ENCODE measurements at regions not wholly inside any gene's neighbourhood (a gene's known extent, or its start where the extent isn't known, plus 50 kb on each side); places are given as distances from the start of the nearest gene placed in this dataset.
A peak's percentile ranks its signal among the peaks of the same experiment; 100 is the strongest.

- H3K27ac ChIP-seq, result peak overlapping the region; percentile 85
- no peaks in the 10 kb centered on the region for H3K36me3 ChIP-seq (ENCODE audit: insufficient read depth)
- H3K9ac ChIP-seq, result peak overlapping the region; percentile 25; the same call in 1 of the 2 replicates
- no peak overlapping the region for H3K4me3 ChIP-seq (IDR thresholded peaks at IDR 0.05; ENCODE audit: insufficient read depth, low read depth, low read length)
- TF ChIP-seq, protein P1, sequence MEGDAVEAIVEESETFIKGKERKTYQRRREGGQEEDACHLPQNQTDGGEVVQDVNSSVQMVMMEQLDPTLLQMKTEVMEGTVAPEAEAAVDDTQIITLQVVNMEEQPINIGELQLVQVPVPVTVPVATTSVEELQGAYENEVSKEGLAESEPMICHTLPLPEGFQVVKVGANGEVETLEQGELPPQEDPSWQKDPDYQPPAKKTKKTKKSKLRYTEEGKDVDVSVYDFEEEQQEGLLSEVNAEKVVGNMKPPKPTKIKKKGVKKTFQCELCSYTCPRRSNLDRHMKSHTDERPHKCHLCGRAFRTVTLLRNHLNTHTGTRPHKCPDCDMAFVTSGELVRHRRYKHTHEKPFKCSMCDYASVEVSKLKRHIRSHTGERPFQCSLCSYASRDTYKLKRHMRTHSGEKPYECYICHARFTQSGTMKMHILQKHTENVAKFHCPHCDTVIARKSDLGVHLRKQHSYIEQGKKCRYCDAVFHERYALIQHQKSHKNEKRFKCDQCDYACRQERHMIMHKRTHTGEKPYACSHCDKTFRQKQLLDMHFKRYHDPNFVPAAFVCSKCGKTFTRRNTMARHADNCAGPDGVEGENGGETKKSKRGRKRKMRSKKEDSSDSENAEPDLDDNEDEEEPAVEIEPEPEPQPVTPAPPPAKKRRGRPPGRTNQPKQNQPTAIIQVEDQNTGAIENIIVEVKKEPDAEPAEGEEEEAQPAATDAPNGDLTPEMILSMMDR (conservative IDR thresholded peaks at IDR 0.05; ENCODE audit: low read depth, low read length), result no peak
- no peaks in the 10 kb centered on the region for H3K27me3 ChIP-seq (ENCODE audit: insufficient read depth, low read depth)
- H2AFZ ChIP-seq (ENCODE audit: low read depth), result 0 out of 2 replicates have a peak overlapping the region, but pooled peaks have one; percentile 10
- H3K4me1 ChIP-seq (ENCODE audit: low read depth, poor library complexity, severe bottlenecking), result peaks cover 25% of the 10 kb centered on the region
- H4K20me1 ChIP-seq (ENCODE audit: insufficient read depth), result no peaks in the 10 kb centered on the region
- H3K79me2 ChIP-seq (ENCODE audit: insufficient read depth, low read depth), result no peaks in the 10 kb centered on the region
- peak overlapping the region; percentile 15; the same call in 1 of the 2 replicates for H3K4me2 ChIP-seq
These were observed 593.0 kb downstream of the BNC2 start for GRCh38 chr9:16277471-16277960.

DNA sequence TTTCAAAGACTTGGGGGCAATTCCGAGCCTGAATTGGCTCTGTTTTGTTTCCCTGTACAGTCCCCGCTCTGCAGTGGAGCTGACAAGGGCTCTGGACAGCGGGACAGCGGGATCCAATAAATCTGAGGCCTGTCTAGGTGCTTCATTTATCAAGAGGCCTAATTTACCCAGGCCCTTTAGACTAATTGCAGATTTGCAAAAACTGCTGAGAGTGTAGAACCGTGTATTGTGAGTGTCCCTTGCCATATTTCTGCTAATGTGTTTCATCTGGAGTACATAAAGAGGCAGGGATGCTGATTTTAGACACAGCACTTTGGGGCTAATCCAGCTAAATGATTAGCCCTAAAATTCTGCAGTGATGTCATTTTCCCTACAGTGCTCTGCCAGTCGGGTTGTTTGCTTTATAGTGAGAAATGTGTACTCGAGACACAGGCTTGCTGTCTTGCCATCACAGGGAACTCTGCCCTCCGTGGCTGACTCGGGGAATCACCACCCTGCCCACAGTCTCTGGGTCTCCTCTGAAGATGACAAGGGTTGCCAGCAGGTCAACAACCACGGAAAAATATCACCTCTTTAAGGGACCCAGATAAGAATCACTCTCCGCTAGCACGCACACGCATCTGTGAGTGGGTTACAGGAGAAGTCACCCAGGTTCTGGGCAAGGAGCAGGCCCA is 592.0 kb downstream of the BNC2 start:
- peak overlapping the region; percentile 15; the same call in 1 of the 2 replicates for H3K4me2 ChIP-seq
- no peak overlapping the region for H3K4me3 ChIP-seq (IDR thresholded peaks at IDR 0.05; ENCODE audit: insufficient read depth, low read depth, low read length)
- H3K4me1 ChIP-seq (ENCODE audit: low read depth, poor library complexity, severe bottlenecking), result peaks cover 25% of the 10 kb centered on the region
- H3K27me3 ChIP-seq (ENCODE audit: insufficient read depth, low read depth), result no peaks in the 10 kb centered on the region
- H4K20me1 ChIP-seq (ENCODE audit: insufficient read depth), result no peaks in the 10 kb centered on the region
- no peak overlapping the region; the same call in 1 of the 2 replicates for H3K9ac ChIP-seq
- TF ChIP-seq, protein P1 (conservative IDR thresholded peaks at IDR 0.05; ENCODE audit: low read depth, low read length), result no peak
- H2AFZ ChIP-seq (ENCODE audit: low read depth), result peak overlapping the region; percentile 2; the same call in 1 of the 2 replicates
- H3K27ac ChIP-seq, result peak overlapping the region; percentile 85
- no peaks in the 10 kb centered on the region for H3K79me2 ChIP-seq (ENCODE audit: insufficient read depth, low read depth)
- no peaks in the 10 kb centered on the region for H3K36me3 ChIP-seq (ENCODE audit: insufficient read depth)

DNA sequence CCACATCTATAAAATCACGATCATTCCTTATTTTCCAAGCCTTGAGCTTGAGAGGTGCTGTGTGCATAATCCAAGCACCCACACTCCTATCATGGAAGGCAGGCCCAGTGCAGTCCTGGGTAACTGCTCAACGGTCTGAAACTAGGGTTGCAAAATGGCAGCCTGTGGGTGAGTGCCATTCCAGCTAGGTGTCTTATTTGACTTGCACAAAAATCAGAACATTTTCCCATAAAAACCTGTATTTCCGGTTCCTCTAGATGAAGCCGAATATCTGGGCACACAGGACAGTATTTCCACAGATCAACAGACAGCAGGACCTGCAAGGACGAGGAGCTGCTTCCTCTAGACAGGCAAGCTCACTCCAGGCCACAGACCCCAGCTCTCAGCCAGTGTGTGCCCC is 588.8 kb downstream of the BNC2 start:
- Histone ChIP-seq H3K4me1 (ENCODE audit: low read depth, poor library complexity, severe bottlenecking) (peaks cover 19% of the 10 kb centered on the region), H3K27me3 (ENCODE audit: insufficient read depth, low read depth) (no peaks in the 10 kb centered on the region), H3K36me3 (ENCODE audit: insufficient read depth) (no peaks in the 10 kb centered on the region), H2AFZ (ENCODE audit: low read depth) (no peak overlapping the region), H3K4me2 (no peak overlapping the region), H3K4me3 (IDR thresholded peaks at IDR 0.05; ENCODE audit: insufficient read depth, low read depth, low read length) (no peak overlapping the region), H3K9ac (no peak overlapping the region), H3K27ac (no peak overlapping the region), H4K20me1 (ENCODE audit: insufficient read depth) (no peaks in the 10 kb centered on the region), H3K79me2 (ENCODE audit: insufficient read depth, low read depth) (no peaks in the 10 kb centered on the region)
- TF ChIP-seq, protein P1 (conservative IDR thresholded peaks at IDR 0.05; ENCODE audit: low read depth, low read length), result no peak

- TF ChIP-seq, protein P1 (conservative IDR thresholded peaks at IDR 0.05; ENCODE audit: low read depth, low read length), result no peak
- Histone ChIP-seq H3K4me3 (IDR thresholded peaks at IDR 0.05; ENCODE audit: insufficient read depth, low read depth, low read length) (no peak overlapping the region), H3K36me3 (ENCODE audit: insufficient read depth) (no peaks in the 10 kb centered on the region), H2AFZ (ENCODE audit: low read depth) (no peak overlapping the region), H4K20me1 (ENCODE audit: insufficient read depth) (no peaks in the 10 kb centered on the region), H3K27me3 (ENCODE audit: insufficient read depth, low read depth) (no peaks in the 10 kb centered on the region), H3K4me1 (ENCODE audit: low read depth, poor library complexity, severe bottlenecking) (peaks cover 18% of the 10 kb centered on the region), H3K4me2 (no peak overlapping the region), H3K27ac (no peak overlapping the region), H3K79me2 (ENCODE audit: insufficient read depth, low read depth) (no peaks in the 10 kb centered on the region), H3K9ac (no peak overlapping the region)
These were observed 588.3 kb downstream of the BNC2 start for GRCh38 chr9:16282216-16282615.

Measured in KMS-11 (cell line).